ENCODE measurements at regions not wholly inside any gene's neighbourhood (a gene's known extent, or its start where the extent isn't known, plus 50 kb on each side); places are given as distances from the start of the nearest gene placed in this dataset.

DNA sequence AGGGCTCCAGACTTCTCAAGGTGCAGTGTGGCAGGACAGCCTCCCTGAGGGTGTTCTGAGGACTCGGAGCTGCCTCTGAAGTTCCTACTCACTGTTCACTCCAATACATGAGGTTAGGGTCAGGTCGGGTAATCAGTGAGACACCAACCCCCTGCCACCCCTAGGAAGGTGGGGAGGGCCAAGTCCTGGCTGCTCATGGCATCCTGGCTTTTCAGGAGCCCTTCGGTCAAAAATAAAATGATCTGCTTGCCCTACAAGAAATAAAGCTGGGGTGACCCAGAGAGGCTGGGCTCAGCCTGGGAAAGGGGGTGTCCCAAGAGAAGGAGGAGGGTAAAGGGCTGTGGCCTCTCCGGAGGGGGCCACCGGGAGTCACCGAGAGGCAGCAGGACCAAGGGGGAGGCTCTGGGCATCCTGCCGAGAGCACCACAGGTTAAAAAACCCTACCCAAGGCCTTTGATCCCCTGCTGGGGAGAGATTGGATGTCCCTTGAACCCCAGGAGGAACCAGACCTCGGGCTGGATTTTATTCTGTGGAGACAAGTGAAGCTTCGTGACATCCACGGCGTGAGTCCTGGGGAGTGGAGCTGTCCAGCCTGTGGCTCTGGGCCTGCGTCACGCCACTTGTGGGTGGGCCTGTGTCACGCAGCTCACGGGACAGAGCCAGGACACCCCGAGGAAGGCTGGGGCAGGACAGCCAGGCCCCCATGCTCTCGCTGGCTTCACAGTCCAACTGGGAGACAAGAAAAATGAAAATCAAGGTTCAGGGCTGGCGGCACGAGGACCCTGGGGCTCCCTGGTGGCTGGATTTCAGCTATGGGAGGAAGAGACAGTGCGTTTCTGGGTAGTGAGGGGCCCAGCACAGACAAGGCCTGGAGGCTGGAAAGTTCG lies 102.2 kb upstream of the FGF3 start:
- Histone ChIP-seq H3K9me3 (ENCODE audit: insufficient read depth in 2 of 2, low read depth in 1 of 2, low read length in 1 of 2) (no peaks in the 10 kb centered on the region), H3K23me2 (ENCODE audit: low read depth, low read length) (peaks cover 6% of the 10 kb centered on the region; the same call in 1 of the 2 replicates), H3K79me2 (ENCODE audit: control insufficient read depth in 1 of 2, insufficient read depth in 2 of 2, low read length in 2 of 2) (no peaks in the 10 kb centered on the region), H2BK20ac (ENCODE audit: low read length) (0 out of 2 replicates have a peak overlapping the region, but pooled peaks have one; percentile 48), H3K79me1 (ENCODE audit: low read depth, low read length) (no peaks in the 10 kb centered on the region), H4K5ac (ENCODE audit: insufficient read length, low read depth, low read length) (no peak overlapping the region), H4K91ac (replicated peaks; ENCODE audit: insufficient read length, low read length) (no peak overlapping the region), H3K14ac (ENCODE audit: insufficient read length) (no peak overlapping the region), H2BK12ac (ENCODE audit: low read depth, low read length) (no peak overlapping the region), H4K8ac (ENCODE audit: extremely low read depth, insufficient read depth, low read length) (peak overlapping the region; percentile 66; the same call in 1 of the 2 replicates), H3K4me1 (replicated peaks in 1 of 4; ENCODE audit: control insufficient read depth in 3 of 4, insufficient read depth in 4 of 4, low read length in 3 of 4) (peaks cover 0 to 3% (median 1%) of the 10 kb centered on the region in 4 experiments; a peak in 5 of 7 replicates), H3K4ac (replicated peaks; ENCODE audit: insufficient read length, low read depth, low read length) (no peak overlapping the region), H4K20me1 (replicated peaks in 1 of 2; ENCODE audit: control insufficient read depth in 1 of 2, insufficient read depth in 2 of 2, low read length in 2 of 2) (peaks cover 0 to 5% of the 10 kb centered on the region in 2 experiments), H3K4me3 (ENCODE audit: extremely low read depth in 1 of 4, insufficient read depth in 2 of 4, low read depth in 3 of 4, low read length in 4 of 4) (no peak overlapping the region), H3K18ac (ENCODE audit: extremely low read depth, low read length) (no peak overlapping the region), H2AK5ac (ENCODE audit: low read depth, low read length) (no peak overlapping the region), H3K27me3 (replicated peaks in 1 of 4; ENCODE audit: control insufficient read depth in 3 of 4, extremely low read depth in 1 of 4, insufficient read depth in 3 of 4, low read length in 3 of 4) (peaks cover 1 to 14% (median 10%) of the 10 kb centered on the region in 4 experiments; a peak in 6 of 7 replicates), H2BK5ac (ENCODE audit: low read depth, low read length) (no peak overlapping the region), H3K9ac (replicated peaks in 1 of 4; ENCODE audit: extremely low read depth in 1 of 4, low read depth in 3 of 4, low read length in 3 of 4) (no peak overlapping the region), H3K56ac (replicated peaks; ENCODE audit: insufficient read length, low read depth, low read length) (no peak overlapping the region), H2AFZ (ENCODE audit: low read length) (no peak overlapping the region), H3K23ac (ENCODE audit: insufficient read length) (no peak overlapping the region), H2BK120ac (replicated peaks; ENCODE audit: low read depth, low read length) (no peak overlapping the region), H3K27ac (ENCODE audit: low read depth, low read length) (no peak overlapping the region), H2BK15ac (ENCODE audit: low read length) (no peak overlapping the region), H3K36me3 (ENCODE audit: control insufficient read depth in 2 of 4, insufficient read depth in 4 of 4, low read length in 3 of 4) (no peaks in the 10 kb centered on the region), H3K4me2 (ENCODE audit: insufficient read depth in 1 of 2, low read depth in 2 of 2, low read length in 2 of 2) (no peak overlapping the region)
- no peak for FAIRE-seq
- DNase-seq (ENCODE audit: low read depth in 1 of 2, low spot score in 2 of 2) = no peak
- WGBS, 2 experiments (ENCODE audit: extremely low coverage in 1 of 2, insufficient coverage in 1 of 2, insufficient read length in 1 of 2, insufficient replicate concordance in 2 of 2, low coverage in 1 of 2, low lambda C conversion rate in 2 of 2, missing lambda C conversion rate in 1 of 2) = 90% methylated on average over 21 of the region's 21 CpGs; no CpG with 5 or more reads in 1 of the 2 experiments
- ChIA-PET CTCF (ENCODE audit: partially characterized antibody) (interaction anchor here (0.6 to 5.0 kb wide), 25 partner anchors 8 to 275 kb away, joined by 3 to 46 read pairs (median 4); no protein-coding TSS in a partner anchor), POLR2A (ENCODE audit: partially characterized antibody) (no interaction called here)
- no peak for TF ChIP-seq TAF7 (optimal IDR thresholded peaks at IDR 0.05; ENCODE audit: borderline replicate concordance, low read depth, low read length)
- no peak for TF ChIP-seq SIX5 (IDR thresholded peaks at IDR 0.05; ENCODE audit: low read depth, low read length)
- no peak for TF ChIP-seq TCF12 (IDR thresholded peaks at IDR 0.05; ENCODE audit: low read depth, low read length)
- TF ChIP-seq RFX5 (IDR thresholded peaks at IDR 0.05; ENCODE audit: borderline replicate concordance, low read depth, low read length) = no peak
- TF ChIP-seq BRCA1 (IDR thresholded peaks at IDR 0.05; ENCODE audit: low read depth, low read length) = no peak
- TF ChIP-seq HDAC6 (IDR thresholded peaks at IDR 0.05; ENCODE audit: low read depth, low read length) = no peak
- no peak for TF ChIP-seq RAD21 (IDR thresholded peaks at IDR 0.05 in 1 of 2, conservative IDR thresholded peaks at IDR 0.05 in 1 of 2; ENCODE audit: low read depth in 2 of 2, low read length in 2 of 2)
- no peak for TF ChIP-seq RBBP5 (IDR thresholded peaks at IDR 0.05; ENCODE audit: borderline replicate concordance, low read depth, low read length)
- TF ChIP-seq RNF2 (IDR thresholded peaks at IDR 0.05; ENCODE audit: borderline replicate concordance, low read depth, low read length, missing control alignments, poor library complexity, severe bottlenecking) = no peak
- TF ChIP-seq KDM4A (IDR thresholded peaks at IDR 0.05; ENCODE audit: low read depth, low read length, severe bottlenecking) = no peak
